Astrocyte (in vitro differentiated cells and primary cell): ENCODE measurements at regions not wholly inside any gene's neighbourhood (a gene's known extent, or its start where the extent isn't known, plus 50 kb on each side); places are given as distances from the start of the nearest gene placed in this dataset.

Source experiments
- DNase-seq: peaks from one replicate; pipeline ENCODE4 v3.0.0-alpha.2; 2010; ENCODE audit warnings: low read depth
- FAIRE-seq: peaks from 2 replicates; lab custom pipeline; 2011; peaks lifted over from hg19 to GRCh38; lab: Jason Lieb, UNC
- H2AFZ ChIP-seq: 2 replicates; pipeline ENCODE4 v1.6.0; 2012; ENCODE audit warnings: low read depth, low read length, inconsistent platforms
- H3K27ac ChIP-seq: 2 replicates; pipeline ENCODE4 v1.5.1; 2011; ENCODE audit warnings: low read depth, low read length, inconsistent platforms
- H3K27me3 ChIP-seq: 2 replicates; pipeline ENCODE4 v1.6.0; 2011; ENCODE audit warnings: low read length, inconsistent platforms; ENCODE audit not compliant: insufficient read depth
- H3K36me3 ChIP-seq: 2 replicates; pipeline ENCODE4 v1.5.1; 2011; ENCODE audit warnings: low read length, inconsistent platforms; ENCODE audit not compliant: insufficient read depth
- H3K4me1 ChIP-seq: 2 replicates; pipeline ENCODE4 v1.5.1; 2011; ENCODE audit warnings: low read length, inconsistent platforms; ENCODE audit not compliant: insufficient read depth
- H3K4me2 ChIP-seq: 2 replicates; pipeline ENCODE4 v1.6.0; 2012; ENCODE audit warnings: low read length, inconsistent platforms
- H3K4me3 ChIP-seq: 2 replicates; pipeline ENCODE4 v1.5.1; 2011; ENCODE audit warnings: low read depth, mild to moderate bottlenecking, low read length, inconsistent platforms; ENCODE audit not compliant: insufficient read depth
- H3K79me2 ChIP-seq: 2 replicates; pipeline ENCODE4 v1.6.0; 2012; ENCODE audit warnings: mild to moderate bottlenecking, low read length, inconsistent platforms; ENCODE audit not compliant: insufficient read depth
- H3K9ac ChIP-seq: 2 replicates; pipeline ENCODE4 v1.6.0; 2012; ENCODE audit warnings: mild to moderate bottlenecking, low read length, inconsistent platforms
- H3K9me3 ChIP-seq: 2 replicates; pipeline ENCODE4 v1.5.1; 2012; ENCODE audit warnings: low read depth, mild to moderate bottlenecking, low read length, inconsistent platforms; ENCODE audit not compliant: insufficient read depth
- H4K20me1 ChIP-seq: 2 replicates; pipeline ENCODE4 v1.6.0; 2012; ENCODE audit warnings: low read length, inconsistent platforms; ENCODE audit not compliant: insufficient read depth
- H3K27ac Mint-ChIP-seq: one replicate; pipeline ENCODE4 v1.8.0; 2021; ENCODE audit warnings: mild to moderate bottlenecking, mixed read lengths; ENCODE audit not compliant: unreplicated experiment
- H3K27me3 Mint-ChIP-seq: one replicate; pipeline ENCODE4 v1.8.0; 2021; ENCODE audit warnings: low read depth, mixed read lengths; ENCODE audit not compliant: unreplicated experiment
- H3K36me3 Mint-ChIP-seq: one replicate; pipeline ENCODE4 v1.8.0; 2021; ENCODE audit warnings: low read depth, mixed read lengths; ENCODE audit not compliant: unreplicated experiment
- H3K4me1 Mint-ChIP-seq: one replicate; pipeline ENCODE4 v1.8.0; 2021; ENCODE audit warnings: low read depth, mixed read lengths; ENCODE audit not compliant: unreplicated experiment
- H3K4me3 Mint-ChIP-seq: one replicate; pipeline ENCODE4 v1.8.0; 2021; ENCODE audit warnings: mild to moderate bottlenecking, moderate library complexity, mixed read lengths; ENCODE audit not compliant: unreplicated experiment
- H3K9me3 Mint-ChIP-seq: one replicate; pipeline ENCODE4 v1.8.0; 2021; ENCODE audit warnings: mild to moderate bottlenecking, mixed read lengths; ENCODE audit not compliant: unreplicated experiment
- EZH2 ChIP-seq: IDR thresholded peaks from 2 replicates; pipeline ENCODE4 v1.6.1; 2012; ENCODE audit warnings: mild to moderate bottlenecking, low read length, inconsistent platforms; ENCODE audit not compliant: insufficient read depth
- TF ChIP-seq, protein P1 (sequence below): IDR thresholded peaks from 2 replicates; pipeline ENCODE4 v1.5.1; 2011; ENCODE audit warnings: low read depth, mild to moderate bottlenecking, inconsistent platforms, low read length, moderate library complexity; ENCODE audit not compliant: insufficient read depth

DNA sequence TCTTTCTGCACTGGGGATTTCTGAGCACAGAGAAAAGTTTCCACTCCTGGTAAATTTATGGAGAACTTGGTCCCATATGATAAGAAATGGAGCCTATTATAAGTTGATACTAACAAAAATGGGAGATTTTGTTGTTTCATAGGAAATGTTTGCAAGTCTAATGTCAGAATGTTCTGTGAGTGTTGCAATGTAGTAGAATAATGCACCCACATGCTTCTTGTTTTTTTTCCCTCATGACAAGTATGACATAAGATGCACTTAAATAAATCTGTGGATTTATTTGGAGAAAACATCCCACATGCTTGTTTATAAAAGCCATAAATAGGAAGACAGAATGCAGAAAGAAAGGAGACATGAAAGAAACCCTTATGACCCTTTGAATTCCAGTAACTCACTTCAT, 50.8 kb upstream of the KCNJ6 start:
- H3K4me1 ChIP-seq: no peaks in the 10 kb centered on the region
- no peaks in the 10 kb centered on the region for H3K9me3 ChIP-seq
- peaks cover 19% of the 10 kb centered on the region for H3K27me3 ChIP-seq
- Mint-ChIP-seq H3K36me3 (no peaks in the 10 kb centered on the region), H3K9me3 (no peaks in the 10 kb centered on the region), H3K27ac (no peak overlapping the region), H3K4me1 (no peaks in the 10 kb centered on the region), H3K27me3 (peaks cover 40% of the 10 kb centered on the region), H3K4me3 (no peak overlapping the region)
- no peak overlapping the region for H3K9ac ChIP-seq
- H3K27ac ChIP-seq: no peak overlapping the region
- no peaks in the 10 kb centered on the region for H3K36me3 ChIP-seq
- DNase-seq: no peak
- H3K4me2 ChIP-seq: no peak overlapping the region
- no peak for TF ChIP-seq EZH2
- TF ChIP-seq, protein P1, sequence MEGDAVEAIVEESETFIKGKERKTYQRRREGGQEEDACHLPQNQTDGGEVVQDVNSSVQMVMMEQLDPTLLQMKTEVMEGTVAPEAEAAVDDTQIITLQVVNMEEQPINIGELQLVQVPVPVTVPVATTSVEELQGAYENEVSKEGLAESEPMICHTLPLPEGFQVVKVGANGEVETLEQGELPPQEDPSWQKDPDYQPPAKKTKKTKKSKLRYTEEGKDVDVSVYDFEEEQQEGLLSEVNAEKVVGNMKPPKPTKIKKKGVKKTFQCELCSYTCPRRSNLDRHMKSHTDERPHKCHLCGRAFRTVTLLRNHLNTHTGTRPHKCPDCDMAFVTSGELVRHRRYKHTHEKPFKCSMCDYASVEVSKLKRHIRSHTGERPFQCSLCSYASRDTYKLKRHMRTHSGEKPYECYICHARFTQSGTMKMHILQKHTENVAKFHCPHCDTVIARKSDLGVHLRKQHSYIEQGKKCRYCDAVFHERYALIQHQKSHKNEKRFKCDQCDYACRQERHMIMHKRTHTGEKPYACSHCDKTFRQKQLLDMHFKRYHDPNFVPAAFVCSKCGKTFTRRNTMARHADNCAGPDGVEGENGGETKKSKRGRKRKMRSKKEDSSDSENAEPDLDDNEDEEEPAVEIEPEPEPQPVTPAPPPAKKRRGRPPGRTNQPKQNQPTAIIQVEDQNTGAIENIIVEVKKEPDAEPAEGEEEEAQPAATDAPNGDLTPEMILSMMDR: no peak
- H3K4me3 ChIP-seq: no peak overlapping the region
- FAIRE-seq: no peak
- H4K20me1 ChIP-seq: no peaks in the 10 kb centered on the region
- H3K79me2 ChIP-seq: no peaks in the 10 kb centered on the region
- no peak overlapping the region for H2AFZ ChIP-seq

DNA sequence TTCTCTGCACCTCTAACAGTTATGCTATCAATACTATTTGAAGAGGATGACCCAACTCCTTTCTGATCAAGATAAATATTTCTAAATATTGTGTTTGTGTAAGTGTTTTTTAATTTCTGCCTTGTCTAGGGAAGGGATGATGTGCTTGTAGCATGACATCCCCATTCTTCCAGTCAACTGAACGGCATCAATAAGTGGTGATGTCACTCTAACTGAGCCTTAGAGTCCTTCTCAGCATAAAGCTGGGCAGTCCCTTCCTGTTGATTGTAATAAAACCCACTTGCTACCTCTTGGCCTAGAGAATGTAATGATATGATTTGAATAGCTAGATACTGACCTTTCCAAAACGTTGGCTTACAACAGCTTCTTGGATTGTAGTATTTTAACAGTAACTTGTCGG, 52.5 kb upstream of the KCNJ6 start:
- H3K79me2 ChIP-seq: no peaks in the 10 kb centered on the region
- peaks cover 19% of the 10 kb centered on the region for H3K27me3 ChIP-seq
- no peak for TF ChIP-seq EZH2
- TF ChIP-seq, protein P1: no peak
- H2AFZ ChIP-seq: no peak overlapping the region
- DNase-seq (no peak), FAIRE-seq (no peak)
- no peaks in the 10 kb centered on the region for H3K4me1 Mint-ChIP-seq
- H3K9ac ChIP-seq: no peak overlapping the region
- H3K4me2 ChIP-seq: no peak overlapping the region
- H3K36me3 Mint-ChIP-seq: no peaks in the 10 kb centered on the region
- H3K9me3 ChIP-seq: no peaks in the 10 kb centered on the region
- peaks cover 39% of the 10 kb centered on the region for H3K27me3 Mint-ChIP-seq
- no peaks in the 10 kb centered on the region for H3K9me3 Mint-ChIP-seq
- no peaks in the 10 kb centered on the region for H3K36me3 ChIP-seq
- no peaks in the 10 kb centered on the region for H3K4me1 ChIP-seq
- H4K20me1 ChIP-seq: no peaks in the 10 kb centered on the region
- no peak overlapping the region for H3K4me3 ChIP-seq
- H3K27ac Mint-ChIP-seq: no peak overlapping the region
- no peak overlapping the region for H3K27ac ChIP-seq
- no peak overlapping the region for H3K4me3 Mint-ChIP-seq

DNA sequence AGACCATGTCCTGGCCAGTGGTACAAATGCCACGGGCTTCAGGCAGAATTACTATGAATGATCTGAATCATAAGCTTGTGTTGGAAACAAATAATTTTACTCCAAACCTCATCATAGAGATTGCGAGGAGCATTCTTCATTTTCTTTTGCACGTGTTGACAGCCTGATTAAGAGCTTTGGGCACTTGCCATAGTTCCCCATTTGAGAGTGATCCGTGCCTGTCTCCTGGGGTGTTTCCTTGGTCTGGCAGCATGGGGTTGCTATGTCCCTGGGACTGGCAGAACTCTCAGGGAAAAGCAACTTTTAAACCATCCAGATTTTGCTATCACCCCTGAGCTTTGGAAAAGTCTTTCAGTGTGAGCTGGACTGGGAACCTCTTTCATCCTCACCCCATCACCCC, 54.3 kb upstream of the KCNJ6 start:
- H3K27me3 ChIP-seq: peaks cover 19% of the 10 kb centered on the region
- H3K4me3 ChIP-seq: no peak overlapping the region
- no peak for FAIRE-seq
- DNase-seq: no peak
- no peak overlapping the region for H3K9ac ChIP-seq
- peaks cover 5% of the 10 kb centered on the region for H3K4me1 Mint-ChIP-seq
- no peaks in the 10 kb centered on the region for H3K79me2 ChIP-seq
- H3K27ac ChIP-seq: no peak overlapping the region
- no peak overlapping the region for H3K4me3 Mint-ChIP-seq
- no peak overlapping the region for H3K27ac Mint-ChIP-seq
- H4K20me1 ChIP-seq: no peaks in the 10 kb centered on the region
- no peaks in the 10 kb centered on the region for H3K4me1 ChIP-seq
- H3K9me3 ChIP-seq: no peaks in the 10 kb centered on the region
- peaks cover 29% of the 10 kb centered on the region for H3K27me3 Mint-ChIP-seq
- no peak overlapping the region for H3K4me2 ChIP-seq
- H3K36me3 Mint-ChIP-seq: no peaks in the 10 kb centered on the region
- H3K36me3 ChIP-seq: no peaks in the 10 kb centered on the region
- H3K9me3 Mint-ChIP-seq: no peaks in the 10 kb centered on the region
- TF ChIP-seq EZH2: no peak
- TF ChIP-seq, protein P1: no peak
- no peak overlapping the region for H2AFZ ChIP-seq
